Kidney (tissue), 13 donors: ENCODE measurements at regions not wholly inside any gene's neighbourhood (a gene's known extent, or its start where the extent isn't known, plus 50 kb on each side); places are given as distances from the start of the nearest gene placed in this dataset.
A peak's percentile ranks its signal among the peaks of the same experiment; 100 is the strongest.

Experiments used
- DNase-seq, 5 donors: peaks; one replicate each; pipeline ENCODE4 v3.0.0-alpha.2; 2013 to 2020
- FAIRE-seq: peaks from 2 replicates; lab custom pipeline; 2012; peaks lifted over from hg19 to GRCh38; lab: Jason Lieb, UNC
- H3K27ac ChIP-seq, 2 donors: one replicate each; pipeline ENCODE4 v1.7.0; 2013; ENCODE audit warnings: low read depth in 2 of 2, low read length in 2 of 2, inconsistent platforms in 1 of 2
- H3K27me3 ChIP-seq: one replicate; pipeline ENCODE4 v1.7.1; 2013; ENCODE audit warnings: low read length, inconsistent platforms; ENCODE audit not compliant: control insufficient read depth, insufficient read depth
- H3K36me3 ChIP-seq, 3 donors: one replicate each; pipeline versions ENCODE4 v1.7.0 to v1.7.1; 2013; ENCODE audit warnings: low read length in 3 of 3, control low read depth in 1 of 3, inconsistent platforms in 1 of 3; ENCODE audit not compliant: insufficient read depth in 3 of 3, control insufficient read depth in 2 of 3
- H3K4me1 ChIP-seq, 3 donors: one replicate each; pipeline versions ENCODE4 v1.7.0 to v1.7.1; 2013; ENCODE audit warnings: low read length in 3 of 3, inconsistent platforms in 1 of 3, low read depth in 1 of 3; ENCODE audit not compliant: control insufficient read depth in 2 of 3, insufficient read depth in 2 of 3
- H3K4me3 ChIP-seq, 3 donors: one replicate each; pipeline versions ENCODE4 v1.7.0 to v1.8.1; 2013; ENCODE audit warnings: low read length in 3 of 3, control low read depth in 1 of 3, inconsistent platforms in 1 of 3
- H3K9ac ChIP-seq, 3 donors: one replicate each; pipeline versions ENCODE4 v1.7.0 to v1.7.1; 2013; ENCODE audit warnings: low read length in 3 of 3, control low read depth in 1 of 3, inconsistent platforms in 1 of 3
- H3K9me3 ChIP-seq, 3 donors: one replicate each; pipeline versions ENCODE4 v1.7.0 to v1.7.1; 2013; ENCODE audit warnings: low read length in 3 of 3, control low read depth in 1 of 3, inconsistent platforms in 1 of 3; ENCODE audit not compliant: control insufficient read depth in 2 of 3, insufficient read depth in 1 of 3
- CTCF ChIP-seq: IDR thresholded peaks from 3 replicates; pipeline ENCODE4 v1.5.1; 2012; ENCODE audit warnings: mild to moderate bottlenecking, moderate library complexity, borderline replicate concordance; ENCODE audit not compliant: insufficient read depth; ENCODE audit errors: extremely low read depth
- intact Hi-C: fragments of 100-400 bp; cut with DNase I; formaldehyde crosslinking; loops from one replicate; pipeline ENCODE4 v1.11.1; 2022
- donor health status: control.
- donor health status: control.
- donor health status: control.
- donor health status: control.
- donor health status: control.
- donor health status: DM: yes; HTN: yes; CAD: no.
- donor health status: Normal renal cell carcinoma (clear cell type).

GRCh38 chr16:82220541-82220940, 50.5 kb upstream of the MPHOSPH6 start:
- no peak for TF ChIP-seq CTCF
- intact Hi-C loops = no loop called here
- Histone ChIP-seq H3K4me3 (peak overlapping the region in 1 of 3 donors; percentile 20), H3K9me3 (peaks cover 0 to 4% (median 0%) of the 10 kb centered on the region in 3 donors), H3K36me3 (no peaks in the 10 kb centered on the region), H3K27me3 (peaks cover 2% of the 10 kb centered on the region), H3K27ac (no peak overlapping the region), H3K9ac (no peak overlapping the region), H3K4me1 (no peaks in the 10 kb centered on the region)
- FAIRE-seq (no peak), DNase-seq (no peak)
